ENCODE measurements at regions not wholly inside any gene's neighbourhood (a gene's known extent, or its start where the extent isn't known, plus 50 kb on each side); places are given as distances from the start of the nearest gene placed in this dataset.

GRCh38 chr22:49162841-49163240 lies 664.8 kb downstream of the BRD1 start:
- no peak overlapping the region for H3K4me3 ChIP-seq (ENCODE audit: low read depth, low read length)
- DNase-seq (ENCODE audit: low read depth) = no peak
- no peak for TF ChIP-seq CTCF (IDR thresholded peaks at IDR 0.05; ENCODE audit: control insufficient read depth, extremely low read depth, insufficient read depth)

- H3K4me3 ChIP-seq (ENCODE audit: low read depth, low read length) = no peak overlapping the region
- DNase-seq (ENCODE audit: low read depth) = no peak
- no peak for TF ChIP-seq CTCF (IDR thresholded peaks at IDR 0.05; ENCODE audit: control insufficient read depth, extremely low read depth, insufficient read depth)
Measured at GRCh38 chr22:49161002-49161850, 666.4 kb downstream of the BRD1 start.

GRCh38 chr22:49160261-49161001 lies 667.2 kb downstream of the BRD1 start:
- no peak overlapping the region for H3K4me3 ChIP-seq (ENCODE audit: low read depth, low read length)
- no peak for TF ChIP-seq CTCF (IDR thresholded peaks at IDR 0.05; ENCODE audit: control insufficient read depth, extremely low read depth, insufficient read depth)
- DNase-seq (ENCODE audit: low read depth) = no peak

GRCh38 chr22:49159711-49160110 lies 668.0 kb downstream of the BRD1 start:
- no peak overlapping the region for H3K4me3 ChIP-seq (ENCODE audit: low read depth, low read length)
- TF ChIP-seq CTCF (IDR thresholded peaks at IDR 0.05; ENCODE audit: control insufficient read depth, extremely low read depth, insufficient read depth) = no peak
- no peak for DNase-seq (ENCODE audit: low read depth)

- H3K4me3 ChIP-seq (ENCODE audit: low read depth, low read length) = no peak overlapping the region
- DNase-seq (ENCODE audit: low read depth) = no peak
- no peak for TF ChIP-seq CTCF (IDR thresholded peaks at IDR 0.05; ENCODE audit: control insufficient read depth, extremely low read depth, insufficient read depth)
Measured at GRCh38 chr22:49158741-49159564, 668.7 kb downstream of the BRD1 start.

- DNase-seq (ENCODE audit: low read depth) = no peak
- no peak for TF ChIP-seq CTCF (IDR thresholded peaks at IDR 0.05; ENCODE audit: control insufficient read depth, extremely low read depth, insufficient read depth)
- no peak overlapping the region for H3K4me3 ChIP-seq (ENCODE audit: low read depth, low read length)
Measured at GRCh38 chr22:49157529-49158339, 669.9 kb downstream of the BRD1 start.
